Activated CD4-positive, CD25-positive, alpha-beta regulatory T cell (primary cell): ENCODE measurements at regions not wholly inside any gene's neighbourhood (a gene's known extent, or its start where the extent isn't known, plus 50 kb on each side); places are given as distances from the start of the nearest gene placed in this dataset.

Source experiments
- DNase-seq, 4 experiments: peaks; one replicate each; lab custom pipeline; 2025; lab: John Stamatoyannopoulos, UW

DNA sequence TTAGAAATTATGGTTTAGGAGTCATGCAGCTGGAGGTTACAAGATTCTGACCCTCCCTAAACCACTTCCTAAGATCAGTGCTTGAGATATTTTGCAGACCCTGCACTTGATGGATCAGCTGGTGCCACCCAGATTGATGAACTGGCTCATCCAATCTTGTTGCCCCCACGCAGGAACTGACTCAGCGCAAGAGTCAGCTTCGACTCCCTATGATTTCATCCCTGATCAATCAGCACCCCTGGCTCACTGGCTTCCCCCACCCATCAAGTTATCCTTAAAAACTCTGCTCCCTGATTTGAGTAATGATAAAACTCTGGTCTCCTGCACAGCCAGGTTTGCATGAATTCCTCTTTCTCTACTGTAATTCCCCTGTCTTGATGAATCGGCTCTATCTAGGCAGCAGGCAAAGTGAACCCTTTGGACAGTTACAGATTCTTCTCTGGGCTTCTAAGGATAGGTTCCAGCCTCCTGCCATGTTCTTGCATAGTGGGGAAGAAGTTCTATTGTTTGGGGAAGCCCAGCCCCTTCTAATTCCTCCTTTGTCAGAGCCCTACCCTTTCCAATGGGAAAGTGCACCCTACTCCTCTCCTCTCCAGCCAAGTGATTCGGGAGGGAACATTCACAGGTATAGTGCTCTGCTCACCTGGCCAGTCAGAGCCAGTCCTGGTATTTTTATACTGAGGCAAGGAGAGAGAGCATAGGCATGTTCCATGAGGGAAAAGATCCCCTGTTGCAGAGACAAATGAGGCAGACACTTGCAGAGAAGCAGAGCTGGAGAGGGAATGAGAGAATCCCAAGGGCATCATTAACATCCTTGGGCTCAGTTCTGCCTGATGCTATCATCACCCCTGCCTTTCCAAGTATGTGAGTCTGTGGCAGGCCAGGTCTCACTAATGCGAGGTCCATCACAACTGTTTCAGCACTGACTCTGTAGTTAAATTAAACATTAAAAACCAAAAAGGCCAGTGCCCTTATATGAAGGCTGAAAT is 224.4 kb upstream of the GALNT17 start:
- no peak for DNase-seq

- no peak for DNase-seq
These were observed 218.0 kb upstream of the GALNT17 start for GRCh38 chr7:70913924-70914323.

DNA sequence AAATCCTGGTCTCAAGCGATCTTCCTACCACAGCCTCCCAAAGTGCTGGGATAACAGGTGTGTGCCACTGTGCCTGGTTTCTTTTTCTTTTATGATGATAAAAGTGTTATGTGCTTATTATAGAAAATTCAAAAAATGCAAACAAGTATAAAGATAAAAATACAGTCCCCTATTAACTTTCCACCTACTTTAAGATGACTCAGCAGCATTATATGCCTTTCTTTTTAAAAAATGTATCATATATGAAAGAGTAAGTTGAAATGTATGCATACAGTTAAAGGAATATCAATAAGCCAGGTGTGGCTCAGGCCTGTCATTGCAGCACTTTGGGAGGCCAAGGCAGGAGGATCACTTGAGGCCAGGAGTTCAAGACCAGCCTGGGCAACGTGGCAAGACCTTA is 216.9 kb upstream of the GALNT17 start:
- no peak for DNase-seq

- DNase-seq, result no peak
These were observed 212.4 kb upstream of the GALNT17 start for GRCh38 chr7:70919481-70920073.

DNA sequence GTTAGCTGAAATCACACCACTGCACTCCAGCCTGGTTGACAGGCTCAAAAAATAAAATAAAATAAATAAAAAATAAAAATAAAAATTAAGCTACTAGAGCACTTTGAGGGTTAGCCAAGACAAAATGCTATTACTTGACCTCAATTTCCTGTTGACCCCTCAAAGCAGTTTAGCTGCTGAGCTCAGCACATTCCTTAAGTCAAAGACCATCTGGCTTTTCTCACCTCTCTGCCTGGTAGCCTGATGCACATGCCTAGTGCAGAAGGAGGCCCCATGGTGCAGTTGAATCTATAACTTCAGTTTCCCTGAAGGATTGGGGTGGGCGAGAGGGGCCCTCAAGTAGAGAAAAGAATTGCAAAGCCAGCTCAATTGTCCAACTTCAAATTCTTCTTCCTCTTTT is 211.1 kb upstream of the GALNT17 start:
- DNase-seq, result no peak

DNA sequence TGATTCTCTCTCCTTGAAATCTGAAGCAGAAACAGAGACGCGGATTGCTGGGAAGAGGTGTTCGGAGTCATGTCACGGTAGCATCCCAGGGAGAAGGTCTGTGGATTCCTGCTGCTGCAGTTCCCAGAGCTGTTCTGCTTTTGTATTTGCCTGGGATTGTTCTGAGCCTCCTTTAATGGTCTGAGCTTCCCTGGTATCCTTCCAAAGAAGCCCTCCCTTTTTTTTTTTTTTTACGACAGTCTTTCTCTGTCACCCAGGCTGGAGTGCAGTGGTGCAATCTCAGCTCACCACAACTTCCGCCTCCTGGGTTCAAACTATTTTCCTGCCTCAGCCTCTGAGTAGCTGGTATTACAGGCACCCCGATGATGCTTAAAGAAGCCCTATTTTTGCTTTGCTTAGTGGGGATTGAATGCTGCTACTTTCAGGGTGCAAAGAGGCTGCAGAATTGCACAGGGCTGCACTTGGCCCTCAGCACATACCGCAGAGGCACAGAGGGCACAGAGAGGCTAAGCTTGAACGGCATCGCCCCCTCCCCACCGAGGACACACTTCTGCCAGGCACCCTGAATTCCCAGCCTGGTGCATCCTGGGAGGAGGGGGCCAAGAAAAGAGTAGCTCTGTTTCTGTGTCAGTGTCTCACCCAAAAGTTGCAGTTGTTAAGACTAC is 208.6 kb upstream of the GALNT17 start:
- DNase-seq, result no peak

GRCh38 chr7:70925411-70926115 is 206.4 kb upstream of the GALNT17 start:
- no peak for DNase-seq

DNA sequence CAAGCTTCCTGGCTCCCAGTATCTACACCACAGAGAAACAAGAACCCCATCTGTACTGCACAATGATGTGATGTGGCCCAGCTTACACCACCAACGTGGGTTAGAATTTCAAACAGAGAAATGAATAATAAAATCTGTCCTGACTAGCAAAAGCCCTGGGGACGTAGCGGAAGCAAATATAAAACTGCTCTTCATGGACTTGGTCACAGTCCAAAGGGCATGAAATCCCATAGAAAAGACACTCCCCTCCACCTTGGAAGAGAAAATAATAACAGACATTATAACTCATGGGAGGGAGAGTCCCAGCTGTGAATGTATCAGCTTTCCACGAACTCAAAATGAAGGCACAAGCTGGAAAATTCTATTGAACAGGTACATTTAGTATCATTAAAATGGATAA is 205.3 kb upstream of the GALNT17 start:
- DNase-seq, result no peak

DNA sequence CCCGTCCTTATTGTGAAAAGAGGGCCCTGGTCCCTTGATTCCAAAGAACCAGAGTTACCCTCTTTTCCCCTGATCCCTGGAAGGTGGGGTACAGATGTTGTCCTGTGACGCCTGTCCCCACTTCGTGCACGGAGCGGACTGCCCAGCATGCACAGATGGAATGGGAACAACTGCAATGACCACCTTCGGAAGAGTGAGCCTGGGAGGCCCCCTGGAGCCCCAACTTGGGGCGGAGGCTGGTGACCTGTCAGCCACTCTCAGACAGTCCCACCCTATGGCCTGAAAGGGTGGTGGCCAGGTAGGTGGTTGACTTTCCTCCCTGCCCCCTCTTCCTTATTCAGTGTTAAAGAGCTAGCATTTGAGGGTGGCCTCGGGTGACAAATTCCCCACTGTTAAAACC is 196.6 kb upstream of the GALNT17 start:
- no peak for DNase-seq

DNA sequence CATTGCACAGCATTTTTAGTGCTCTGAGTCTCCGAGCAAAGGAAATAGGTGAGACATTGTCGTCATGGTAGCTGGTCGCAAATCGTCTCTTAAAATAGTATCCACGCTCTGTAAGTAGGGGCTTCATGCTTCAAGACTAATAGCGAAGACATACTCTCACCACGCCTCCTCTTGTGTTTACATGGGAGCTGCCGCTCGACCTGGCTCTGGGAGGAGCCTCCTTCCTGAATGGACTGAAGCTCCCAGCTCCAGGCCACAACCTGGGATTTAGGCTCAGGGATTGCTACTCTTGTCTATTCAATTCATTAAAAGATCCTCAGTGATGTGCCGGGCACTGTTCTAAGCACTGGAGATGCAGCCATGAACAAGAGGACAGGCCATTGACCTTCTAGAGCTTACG is 196.1 kb upstream of the GALNT17 start:
- DNase-seq, result no peak

DNA sequence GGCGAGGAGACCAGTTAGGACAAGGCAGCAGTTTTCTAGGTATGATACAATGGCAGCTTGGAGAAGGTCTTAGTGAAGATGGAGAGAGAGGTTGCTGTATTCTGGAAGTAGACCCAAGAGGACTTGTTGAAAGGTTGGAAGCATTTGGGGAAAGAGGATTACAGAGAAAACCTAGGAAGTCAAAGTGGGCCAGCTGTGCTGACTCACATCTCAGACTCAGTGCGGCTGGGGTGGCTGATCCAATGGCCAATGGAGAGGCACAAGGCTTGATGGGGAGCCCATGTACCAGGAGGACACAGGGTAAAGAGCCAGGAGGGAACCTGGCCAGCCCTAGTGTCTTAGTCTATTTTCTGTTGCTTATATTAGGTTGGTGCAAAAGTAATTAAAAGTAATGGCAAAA is 194.5 kb upstream of the GALNT17 start:
- DNase-seq, result no peak

DNA sequence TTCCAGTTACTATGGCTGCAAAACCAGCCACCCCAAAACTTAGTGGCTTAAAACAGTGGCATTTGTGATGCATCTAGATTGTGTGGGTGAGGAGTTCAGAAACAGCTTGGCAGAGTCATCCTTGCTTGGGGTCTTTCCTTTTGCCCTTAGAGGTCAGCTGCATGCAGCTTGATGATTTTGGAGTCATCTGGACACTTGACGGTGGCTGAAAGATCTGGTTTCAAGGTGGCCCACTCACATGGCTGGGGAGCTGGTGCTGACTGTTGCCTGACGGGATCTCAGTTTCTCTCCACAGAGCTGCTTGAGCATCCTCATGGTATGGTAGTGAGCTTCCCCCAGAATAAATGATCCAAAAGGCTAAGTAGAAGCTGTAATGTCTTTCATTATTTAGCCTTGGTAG is 191.3 kb upstream of the GALNT17 start:
- no peak for DNase-seq

DNA sequence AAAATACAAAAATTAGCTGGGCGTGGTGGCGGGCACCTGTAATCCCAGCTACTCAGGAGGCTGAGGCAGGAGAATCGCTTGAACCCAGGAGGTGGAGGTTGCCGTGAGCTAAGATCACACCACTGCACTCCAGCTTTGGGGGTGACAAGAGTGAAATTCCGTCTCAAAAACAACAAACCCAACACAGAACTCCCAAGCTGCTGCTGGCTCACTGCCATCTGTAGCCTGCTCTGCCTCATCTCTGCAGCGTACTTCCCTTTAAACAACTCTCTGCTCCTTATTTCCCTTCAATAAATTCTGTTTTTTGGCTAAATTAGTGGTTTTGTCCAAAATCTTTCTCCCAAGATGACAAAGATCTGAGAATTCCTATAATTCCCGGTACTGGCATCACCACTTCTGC is 189.2 kb upstream of the GALNT17 start:
- DNase-seq, result no peak

DNA sequence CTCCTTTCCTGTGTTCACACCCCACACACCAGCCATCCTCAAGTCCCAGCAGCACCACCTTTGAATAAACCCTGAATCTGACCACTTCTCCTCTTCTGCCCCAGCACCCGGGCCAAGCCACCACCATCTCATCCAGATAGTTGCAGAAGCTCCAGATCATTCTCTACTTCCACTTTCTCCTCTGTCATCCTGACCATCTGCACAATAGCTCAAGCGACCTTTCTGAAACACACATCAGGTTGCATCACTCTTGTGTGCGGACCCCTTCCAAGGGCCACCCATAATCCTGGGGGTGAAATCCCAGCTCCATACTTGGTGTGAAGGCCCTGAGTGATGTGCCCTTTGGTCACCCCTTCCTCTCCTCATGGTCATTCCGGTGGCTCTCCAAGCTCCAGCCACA is 187.4 kb upstream of the GALNT17 start:
- DNase-seq, result no peak

DNA sequence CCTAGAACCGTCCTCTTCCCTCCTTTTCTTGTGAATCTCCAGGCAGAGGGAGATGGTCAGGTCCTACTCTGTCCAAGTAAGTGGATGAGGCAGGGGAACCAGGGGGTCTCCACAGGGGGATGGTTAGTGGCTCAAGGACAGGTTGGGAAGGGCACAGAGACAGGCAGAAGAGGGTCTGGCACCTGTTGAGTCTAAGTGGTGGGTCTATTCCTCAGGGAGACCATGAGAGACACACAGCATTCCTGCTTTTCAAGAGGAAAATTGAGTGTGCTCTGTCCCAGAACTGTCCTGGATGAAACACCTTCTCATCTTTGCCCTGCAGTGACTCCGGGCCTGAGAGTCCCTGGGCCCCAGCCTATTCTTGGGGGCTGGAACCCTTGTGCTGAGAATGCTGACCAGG is 184.8 kb upstream of the GALNT17 start:
- DNase-seq, result no peak

DNA sequence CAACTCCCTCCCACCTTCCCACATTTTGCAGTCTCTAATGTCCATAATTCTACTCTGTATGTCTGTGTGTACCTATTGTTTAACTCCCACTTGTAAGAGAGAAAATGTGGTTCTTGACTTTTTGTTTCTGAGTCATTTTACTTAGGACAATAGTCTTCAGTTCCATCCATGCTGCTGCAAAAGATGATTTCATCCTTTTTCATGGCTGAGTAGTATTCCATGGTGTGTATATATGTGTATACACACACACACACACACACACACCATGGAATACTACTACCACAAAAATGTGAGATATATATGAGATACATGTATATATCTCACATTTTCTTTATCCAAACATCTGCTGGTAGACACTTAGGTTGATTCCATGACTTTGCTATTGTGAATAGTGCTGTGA is 182.1 kb upstream of the GALNT17 start:
- no peak for DNase-seq

DNA sequence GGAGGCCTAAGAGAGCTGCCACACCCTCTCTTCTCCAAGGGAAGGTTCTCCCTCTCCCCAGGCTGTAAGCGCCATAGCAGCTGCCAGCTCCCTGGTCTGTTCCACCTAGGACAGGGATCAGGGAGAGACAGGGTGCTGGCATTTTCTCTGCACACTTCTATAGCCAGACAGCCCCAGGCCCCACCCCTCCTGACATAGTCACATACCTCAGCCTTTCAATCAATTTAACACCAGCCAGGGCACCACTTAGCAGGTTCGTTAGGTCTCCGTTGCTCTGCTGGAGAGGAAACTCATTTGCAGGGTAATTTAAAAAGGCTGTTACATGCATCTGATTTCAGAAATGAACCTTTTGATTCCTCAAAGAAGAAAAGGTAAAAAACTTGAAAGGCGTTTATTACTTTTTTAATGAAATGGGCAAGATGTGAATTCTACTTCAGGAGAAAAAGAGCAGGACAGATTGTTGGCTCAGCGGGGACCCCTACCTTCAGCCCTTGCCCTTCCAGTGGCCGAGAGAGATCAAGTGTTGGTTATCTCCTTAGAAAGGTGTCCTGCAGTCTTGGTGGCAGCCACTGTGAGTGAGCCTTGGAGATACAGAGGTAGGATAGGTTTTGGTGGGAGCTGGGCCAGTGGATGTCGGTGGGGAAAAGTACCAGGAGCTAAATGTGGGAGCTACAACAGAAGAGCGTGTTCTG is 180.5 kb upstream of the GALNT17 start:
- DNase-seq, result no peak

- DNase-seq, result no peak
These were observed 179.6 kb upstream of the GALNT17 start for GRCh38 chr7:70952311-70952710.

DNA sequence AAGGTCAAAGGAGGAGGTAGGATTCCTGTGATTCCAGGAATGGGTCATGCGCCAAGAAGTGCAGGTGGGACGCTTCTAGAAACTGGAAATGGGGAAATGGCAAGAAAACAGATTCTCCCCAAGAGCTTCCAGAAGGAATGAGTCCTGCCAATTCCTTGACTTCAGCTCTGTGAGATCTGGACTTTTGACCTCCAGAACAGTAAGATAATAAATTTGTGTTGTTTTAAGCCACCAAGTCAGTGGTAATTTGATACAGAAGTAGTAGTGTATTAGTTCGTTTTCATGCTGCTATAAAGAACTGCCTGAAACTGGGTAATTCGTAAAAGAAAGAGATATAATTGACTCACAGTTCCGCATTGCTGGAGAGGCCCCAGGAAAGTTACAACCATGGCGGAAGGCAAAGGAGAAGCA is 178.6 kb upstream of the GALNT17 start:
- DNase-seq, result no peak

GRCh38 chr7:70953796-70954195 is 178.1 kb upstream of the GALNT17 start:
- DNase-seq, result no peak

DNA sequence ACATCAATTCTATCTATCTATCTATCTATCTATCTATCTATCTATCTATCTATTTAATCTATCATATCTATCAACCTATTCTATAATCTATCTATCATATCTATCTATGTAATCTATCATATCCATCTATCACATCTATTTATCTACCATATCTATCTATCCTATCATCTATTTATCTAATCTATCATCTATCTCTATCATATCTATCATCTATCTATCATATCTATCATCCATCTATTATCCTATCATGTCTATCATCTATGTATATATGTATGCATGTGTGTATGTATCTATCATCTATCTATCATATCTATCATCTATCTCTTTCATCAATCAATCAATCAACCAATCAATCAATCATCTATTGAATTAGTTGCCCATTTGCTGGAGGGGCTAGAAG is 159.3 kb upstream of the GALNT17 start:
- no peak for DNase-seq

DNA sequence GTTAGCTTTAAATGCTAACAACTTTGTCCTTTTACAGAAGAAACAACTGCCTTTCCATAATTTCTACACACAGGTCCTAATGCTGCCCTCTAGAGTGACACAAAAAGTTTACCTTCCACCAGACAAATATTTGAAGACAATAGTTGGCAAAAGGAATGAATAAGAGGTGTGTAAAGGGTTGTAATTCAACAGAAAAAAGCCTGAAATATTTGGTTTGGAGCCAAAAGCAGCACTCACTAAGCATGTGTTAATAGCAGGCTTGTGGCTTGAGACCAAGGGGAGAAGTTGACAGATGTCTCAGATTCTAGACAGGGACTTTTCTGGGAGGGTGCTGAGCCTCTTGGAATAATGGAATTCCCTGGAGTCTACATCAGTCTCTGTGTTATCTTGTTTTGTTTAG is 156.2 kb upstream of the GALNT17 start:
- DNase-seq, result no peak
